B cell (primary cell): ENCODE measurements at regions not wholly inside any gene's neighbourhood (a gene's known extent, or its start where the extent isn't known, plus 50 kb on each side); places are given as distances from the start of the nearest gene placed in this dataset.

Source experiments
- CTCF ChIP-seq: fragments of 200-600 bp; IDR thresholded peaks from one replicate; pipeline ENCODE4 v1.8.0; 2022; ENCODE audit warnings: antibody characterized with exemption, mild to moderate bottlenecking
- EZH2 ChIP-seq: IDR thresholded peaks from 2 replicates; pipeline ENCODE4 v1.6.1; 2012; ENCODE audit warnings: borderline replicate concordance, low read depth, mild to moderate bottlenecking, moderate library complexity, low read length; ENCODE audit not compliant: insufficient read depth, poor library complexity, severe bottlenecking

- no peak for TF ChIP-seq EZH2
- no peak for TF ChIP-seq CTCF
Observed at GRCh38 chr1:101316256-101316655, 79.4 kb downstream of the S1PR1 start.
